ENCODE measurements at regions not wholly inside any gene's neighbourhood (a gene's known extent, or its start where the extent isn't known, plus 50 kb on each side); places are given as distances from the start of the nearest gene placed in this dataset.
"Not testable (repeated sequence)": the region's sequence is repeated elsewhere in the genome, so short reads cannot be mapped to it uniquely, and the experiment has no call there.

DNA sequence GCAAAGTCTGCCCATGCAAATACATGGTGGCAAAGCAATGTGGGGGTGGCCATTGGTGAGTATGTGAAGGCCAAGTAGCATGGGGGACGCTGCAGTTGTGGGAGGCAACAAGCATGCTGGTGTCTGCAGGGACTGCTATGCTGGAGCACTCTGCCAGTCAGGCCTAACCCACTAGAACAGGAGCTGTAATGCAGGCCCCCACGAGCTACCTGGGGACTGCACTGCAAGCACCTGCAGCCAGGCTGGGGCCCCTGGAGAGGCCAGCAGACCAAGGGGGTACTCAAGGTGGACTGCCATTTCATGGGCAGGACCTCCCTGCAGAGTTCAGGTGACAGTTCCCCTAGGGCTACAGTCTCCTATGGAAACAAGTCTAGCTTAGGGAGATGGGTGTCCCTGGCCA lies 183.8 kb upstream of the PDE4D start:
- no peak for DNase-seq (ENCODE audit: low read depth in 2 of 2)

DNA sequence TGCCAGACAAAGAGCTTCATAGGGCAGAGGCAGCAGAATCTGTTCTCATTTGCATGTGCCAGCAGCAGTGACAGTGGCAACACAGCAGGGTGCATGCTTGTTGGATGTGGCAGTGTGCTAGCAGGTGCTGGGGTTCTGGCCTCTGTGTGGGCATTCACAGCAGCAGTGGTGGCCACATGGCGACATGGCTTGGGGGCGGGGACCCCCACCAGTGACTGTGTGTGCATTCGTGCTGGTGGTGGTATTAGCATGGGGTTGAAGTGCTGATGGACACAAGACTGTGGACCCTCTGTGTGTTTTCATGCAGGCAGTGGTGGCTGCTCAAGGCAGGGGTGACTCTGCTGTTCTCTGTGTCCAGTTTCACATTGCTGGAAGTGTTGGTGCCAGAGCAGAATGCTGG lies 183.2 kb upstream of the PDE4D start:
- DNase-seq (ENCODE audit: low read depth in 2 of 2), result no peak

DNA sequence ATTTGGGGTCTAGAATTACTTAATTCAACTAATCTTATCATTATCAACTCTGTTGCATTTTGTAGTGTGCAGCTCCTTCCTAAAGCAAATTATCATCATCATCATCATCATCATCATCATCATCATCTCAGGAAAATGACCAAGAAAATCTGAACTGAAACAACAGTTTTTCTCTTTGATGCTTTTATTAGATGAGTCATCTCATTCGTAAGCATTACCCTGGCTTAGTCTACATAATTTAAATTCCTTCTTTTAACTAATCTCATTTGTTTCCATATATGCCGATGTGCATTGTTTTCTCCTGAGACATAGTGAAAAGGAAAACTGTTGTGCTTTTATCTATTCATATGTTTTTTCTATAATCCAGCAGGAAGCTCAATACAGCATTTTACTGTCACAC lies 173.0 kb upstream of the PDE4D start:
- no peak for DNase-seq (ENCODE audit: low read depth in 2 of 2)

DNA sequence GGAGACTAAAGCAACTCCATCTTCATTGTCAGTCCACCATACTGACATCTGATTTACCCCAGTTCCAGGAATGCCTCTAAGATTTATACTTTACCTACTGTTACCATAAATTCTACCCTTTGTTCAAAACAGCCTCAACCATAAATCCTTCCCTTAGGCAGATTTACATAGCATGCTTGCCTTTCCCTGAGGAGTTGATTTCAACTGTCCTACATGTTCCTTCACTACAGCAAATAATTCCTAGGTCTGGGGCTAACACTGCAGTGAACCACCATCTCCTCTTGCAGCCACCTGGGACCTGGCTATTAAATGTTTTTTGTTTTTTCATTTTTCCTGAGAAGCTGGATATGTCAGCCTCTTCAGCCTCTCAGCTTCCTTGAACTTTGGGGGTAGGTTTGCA lies 166.9 kb upstream of the PDE4D start:
- no peak for DNase-seq (ENCODE audit: low read depth in 2 of 2)

DNA sequence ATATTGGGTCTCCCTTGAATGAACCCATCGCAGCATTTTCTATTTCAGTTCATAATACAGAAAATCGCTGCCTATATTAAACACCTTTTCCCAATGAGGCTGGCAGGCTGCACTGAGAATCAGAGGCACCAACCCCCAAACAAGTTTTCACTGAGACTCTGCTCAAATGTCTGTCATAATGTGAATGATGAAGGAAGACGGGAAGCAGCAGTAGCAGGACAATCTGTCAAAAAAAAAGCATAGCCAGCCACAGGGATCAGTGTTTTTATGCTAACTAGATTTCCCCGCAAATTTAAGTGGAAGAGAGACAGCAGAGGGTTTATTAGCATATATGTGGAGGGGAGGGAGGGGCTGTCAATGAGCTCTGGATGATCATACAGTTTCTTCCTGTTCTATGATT lies 162.7 kb upstream of the PDE4D start:
- DNase-seq (ENCODE audit: low read depth in 2 of 2), result no peak

DNA sequence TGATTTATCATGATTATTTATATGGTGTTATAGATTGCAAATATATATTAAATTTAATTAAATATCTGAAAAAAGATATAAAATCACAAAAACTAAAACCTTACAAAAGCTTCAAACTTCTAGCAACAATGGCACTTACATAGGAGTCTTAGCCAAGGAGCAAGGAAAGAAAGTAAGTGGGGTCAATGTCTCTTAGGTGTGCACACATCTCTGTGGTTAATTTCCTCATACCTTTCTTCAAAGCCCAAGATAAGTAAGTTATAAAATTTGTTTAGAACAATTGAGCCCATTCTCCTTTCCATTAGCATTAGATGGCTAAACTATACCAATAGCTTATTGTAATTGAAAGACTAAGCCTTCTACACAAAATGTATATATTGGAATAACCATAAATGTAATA lies 161.6 kb upstream of the PDE4D start:
- no peak for DNase-seq (ENCODE audit: low read depth in 2 of 2)

DNA sequence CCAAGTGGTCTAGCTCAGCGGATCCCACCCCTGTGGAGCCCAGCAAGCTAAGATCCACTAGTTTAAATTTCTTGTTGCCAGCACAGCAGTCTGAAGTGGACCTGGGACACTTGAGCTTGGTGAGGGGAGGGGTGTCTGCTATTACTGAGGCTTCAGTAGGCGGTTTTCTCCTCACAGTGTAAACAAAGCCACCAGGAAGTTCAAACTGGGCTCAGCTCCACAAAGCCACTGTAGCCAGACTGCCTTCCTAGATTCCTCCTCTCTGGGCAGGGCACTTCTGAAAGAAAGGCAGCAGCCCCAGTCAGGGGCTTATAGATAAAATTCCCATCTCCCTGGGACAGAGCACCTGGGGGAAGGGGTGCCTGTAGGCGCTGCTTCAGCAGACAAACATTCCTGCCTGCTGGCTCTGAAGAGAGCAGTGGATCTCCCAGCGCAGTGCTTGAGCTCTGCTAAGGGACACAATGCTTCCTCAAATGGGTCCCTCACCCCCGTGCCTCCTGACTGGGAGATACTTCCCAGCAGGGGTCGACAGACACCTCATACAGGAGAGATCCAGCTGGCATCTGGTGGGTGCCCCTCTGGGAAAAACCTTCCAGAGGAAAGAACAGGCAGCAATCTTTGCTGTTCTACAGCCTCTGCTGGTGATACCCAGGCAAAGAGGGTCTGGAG lies 148.6 kb upstream of the PDE4D start:
- DNase-seq (ENCODE audit: low read depth in 2 of 2), result not testable (repeated sequence)

DNA sequence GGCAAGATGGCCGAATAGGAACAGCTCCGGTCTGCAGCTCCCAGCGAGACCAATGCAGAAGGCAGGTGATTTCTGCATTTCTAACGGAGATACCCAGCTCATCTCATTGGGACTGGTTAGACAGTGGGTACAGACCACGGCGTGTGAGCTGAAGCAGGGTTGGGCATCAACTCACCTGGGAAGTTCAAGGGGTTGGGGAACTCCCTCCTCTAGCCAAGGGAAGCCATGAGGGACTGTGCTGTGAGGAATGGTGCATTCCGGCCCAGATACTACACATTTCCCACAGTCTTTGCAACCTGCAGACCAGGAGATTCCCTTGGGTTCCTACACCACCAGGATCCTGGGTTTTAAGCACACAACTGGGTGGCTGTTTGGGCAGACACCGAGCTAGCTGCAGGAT lies 148.0 kb upstream of the PDE4D start:
- DNase-seq (ENCODE audit: low read depth in 2 of 2), result not testable (repeated sequence)

DNA sequence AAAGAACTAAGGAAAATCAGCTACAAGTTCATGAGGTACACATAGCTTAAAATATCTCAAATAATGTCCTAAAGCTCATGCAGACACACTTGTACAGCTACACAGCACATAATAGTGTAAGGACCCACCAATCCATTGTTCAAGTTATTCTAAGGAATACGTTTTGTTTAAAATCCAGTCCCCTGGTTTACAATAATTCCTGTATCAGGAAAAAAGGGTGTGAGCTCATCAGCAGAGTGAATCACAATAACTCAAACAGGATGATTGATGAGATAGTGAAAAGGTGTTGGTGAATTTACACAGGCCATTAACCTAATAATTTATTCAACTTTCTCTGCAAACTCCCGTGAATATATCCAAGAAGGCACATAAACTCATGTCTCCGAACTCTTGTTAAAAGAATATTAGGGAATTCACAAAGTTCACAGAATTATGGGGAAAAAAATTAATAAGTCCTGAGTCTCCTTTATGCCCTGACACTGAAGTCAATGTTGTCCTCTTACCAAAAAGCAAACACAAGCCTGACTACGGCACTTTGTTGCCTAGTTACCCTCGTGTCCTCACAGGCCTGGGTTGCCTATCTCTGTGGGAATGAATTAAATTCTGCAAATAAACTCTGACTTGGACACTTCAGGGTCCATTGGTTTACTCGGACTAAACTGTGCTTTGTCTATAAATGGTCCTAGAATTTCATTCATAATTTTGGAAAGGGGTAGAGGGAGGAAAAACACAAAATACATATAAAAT lies 142.8 kb upstream of the PDE4D start:
- no peak for DNase-seq (ENCODE audit: low read depth in 2 of 2)

DNA sequence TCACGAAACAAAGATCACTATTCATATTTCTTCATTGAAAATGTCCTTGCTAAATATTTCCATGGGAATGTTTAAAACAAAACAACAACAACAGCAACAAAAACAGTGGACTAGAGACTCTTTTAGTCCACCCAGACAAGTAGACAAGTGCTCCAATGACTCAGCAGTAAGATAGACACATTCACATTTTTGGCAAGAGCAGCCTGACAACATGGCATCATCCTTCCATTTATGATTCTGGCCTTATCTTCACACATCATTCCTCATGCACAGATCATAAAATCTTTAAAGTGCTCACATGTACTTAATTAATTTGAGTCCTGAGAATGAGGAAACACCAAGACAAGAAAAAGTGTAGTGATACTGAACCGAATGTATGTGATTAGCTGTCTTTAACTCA lies 132.6 kb upstream of the PDE4D start:
- no peak for DNase-seq (ENCODE audit: low read depth in 2 of 2)

DNA sequence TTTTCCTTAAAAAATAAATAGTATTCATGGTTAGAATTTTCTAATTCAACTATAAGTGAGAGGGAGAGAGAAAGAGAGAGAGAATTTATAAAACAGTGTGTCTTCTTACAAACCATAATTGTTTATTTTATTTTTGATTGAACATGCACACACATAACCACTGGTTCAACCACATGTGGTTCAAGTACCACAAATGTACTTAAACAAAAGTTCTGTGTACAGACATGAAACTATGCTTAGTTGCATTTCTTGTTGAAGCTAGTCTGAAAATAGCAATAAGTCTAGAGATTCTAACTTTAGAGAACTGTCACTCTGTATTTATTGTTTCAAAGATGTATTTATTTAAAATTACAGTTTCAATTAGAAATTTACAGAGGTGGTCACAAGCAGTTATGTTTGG lies 130.6 kb upstream of the PDE4D start:
- no peak for DNase-seq (ENCODE audit: low read depth in 2 of 2)

DNA sequence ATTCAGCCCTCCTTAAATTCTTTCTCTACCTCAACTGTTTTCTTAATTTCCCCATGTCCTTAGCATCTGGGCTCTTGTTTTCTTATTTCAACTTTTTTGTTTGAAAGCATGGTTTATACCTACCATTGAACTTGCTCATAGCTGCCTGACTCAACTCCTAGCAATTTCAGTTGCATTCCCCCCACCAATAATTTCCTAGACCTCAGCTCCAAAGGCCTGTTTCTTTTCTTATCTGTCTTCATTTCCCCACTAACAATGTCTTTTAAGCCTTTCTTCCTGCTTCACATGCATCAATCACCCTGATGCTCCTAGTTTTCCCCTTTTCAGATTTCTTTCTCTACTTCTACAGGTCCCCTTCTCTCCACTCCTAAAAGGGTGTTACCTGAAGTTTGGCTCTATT lies 129.7 kb upstream of the PDE4D start:
- no peak for DNase-seq (ENCODE audit: low read depth in 2 of 2)

DNA sequence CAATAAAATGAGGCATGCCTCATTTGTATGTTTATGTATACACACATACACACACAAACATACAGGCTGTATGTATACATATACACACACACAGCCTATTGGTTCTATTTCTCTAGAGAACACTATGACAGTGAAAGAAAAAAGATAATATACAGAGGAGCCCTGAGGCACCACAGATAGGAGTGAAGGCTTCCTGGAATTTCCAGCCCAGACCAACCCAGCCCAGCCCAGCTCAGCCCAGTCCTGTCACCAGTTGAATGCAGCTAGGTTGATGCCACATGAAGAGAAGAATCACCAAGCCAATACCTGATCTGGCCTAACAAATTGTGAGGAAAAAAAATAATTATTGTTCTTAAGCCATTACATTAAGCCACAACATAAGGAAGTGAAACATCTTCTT lies 126.9 kb upstream of the PDE4D start:
- DNase-seq (ENCODE audit: low read depth in 2 of 2), result no peak

DNA sequence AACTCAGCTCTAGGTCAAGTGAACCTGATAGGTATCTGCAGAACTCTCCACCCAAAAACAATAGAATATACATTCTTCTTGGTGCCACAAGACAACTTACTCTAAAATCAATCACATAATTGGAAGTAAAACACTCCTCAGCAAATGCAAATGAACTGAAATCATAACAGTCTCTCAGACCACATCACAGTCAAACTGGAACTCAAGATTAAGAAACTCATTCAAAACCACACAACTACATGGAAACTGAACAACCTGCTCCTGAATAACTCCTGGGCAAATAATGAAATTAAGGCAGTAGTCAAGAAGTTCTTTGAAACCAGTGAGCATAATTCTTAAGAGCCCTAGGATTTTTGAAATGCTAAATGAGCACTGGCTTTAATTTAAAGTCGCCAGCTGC lies 125.4 kb upstream of the PDE4D start:
- not testable (repeated sequence) for DNase-seq (ENCODE audit: low read depth in 2 of 2)

DNA sequence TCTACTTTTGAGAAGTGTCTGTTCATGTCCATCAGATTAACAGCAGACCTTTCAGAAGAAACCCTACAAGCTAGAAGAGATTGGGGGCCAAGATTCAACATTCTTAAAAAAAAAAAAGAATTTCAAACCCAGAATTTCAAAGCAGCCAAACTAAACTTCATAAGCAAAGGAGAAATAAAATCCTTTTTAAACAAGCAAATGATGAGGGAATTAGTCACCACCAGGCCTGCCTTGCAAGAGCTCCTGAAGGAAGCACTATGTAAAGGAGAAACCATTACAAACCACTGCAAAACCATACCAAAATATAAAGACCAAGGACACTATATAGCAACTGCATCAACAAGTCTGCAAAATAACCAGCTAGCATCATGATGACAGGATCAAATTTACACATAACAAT lies 124.6 kb upstream of the PDE4D start:
- DNase-seq (ENCODE audit: low read depth in 2 of 2), result no peak

DNA sequence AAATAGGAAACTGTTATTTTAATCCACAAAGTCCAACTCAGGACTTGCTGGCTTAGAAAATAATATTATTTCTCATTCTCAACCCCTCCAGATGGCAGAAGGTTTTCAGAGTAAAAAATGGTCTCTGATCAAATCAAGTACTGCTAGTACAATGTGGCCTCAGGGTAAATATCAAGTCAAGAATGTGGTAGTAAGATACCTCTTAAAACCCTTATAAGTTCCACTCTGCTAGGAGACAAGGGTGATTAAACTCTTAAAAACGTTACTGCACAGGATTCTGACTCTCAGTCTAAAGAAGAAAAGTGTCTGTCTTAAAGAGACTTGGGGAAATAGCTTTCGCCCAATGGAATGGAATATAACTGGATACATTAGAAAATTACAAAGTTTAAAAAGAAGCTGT lies 120.8 kb upstream of the PDE4D start:
- DNase-seq (ENCODE audit: low read depth in 2 of 2), result no peak

DNA sequence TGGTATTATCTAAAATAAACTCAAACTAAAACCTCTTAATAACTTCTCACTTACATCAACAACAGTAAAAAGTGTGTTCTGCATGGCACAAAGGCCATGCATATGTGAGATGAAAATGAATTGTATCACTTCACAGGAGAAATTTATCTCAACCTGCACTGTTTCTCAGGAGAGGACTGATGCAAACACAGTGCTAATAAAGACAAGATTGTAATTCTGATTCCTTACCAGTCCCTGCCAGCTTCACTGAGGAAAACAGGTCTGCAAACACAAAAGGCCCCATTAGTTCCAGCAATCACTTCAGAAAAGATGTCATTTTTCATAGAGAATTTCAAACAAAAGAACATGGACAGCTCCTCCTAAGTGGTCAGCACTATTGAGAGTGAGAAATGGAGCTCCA lies 117.3 kb upstream of the PDE4D start:
- DNase-seq (ENCODE audit: low read depth in 2 of 2), result no peak

DNA sequence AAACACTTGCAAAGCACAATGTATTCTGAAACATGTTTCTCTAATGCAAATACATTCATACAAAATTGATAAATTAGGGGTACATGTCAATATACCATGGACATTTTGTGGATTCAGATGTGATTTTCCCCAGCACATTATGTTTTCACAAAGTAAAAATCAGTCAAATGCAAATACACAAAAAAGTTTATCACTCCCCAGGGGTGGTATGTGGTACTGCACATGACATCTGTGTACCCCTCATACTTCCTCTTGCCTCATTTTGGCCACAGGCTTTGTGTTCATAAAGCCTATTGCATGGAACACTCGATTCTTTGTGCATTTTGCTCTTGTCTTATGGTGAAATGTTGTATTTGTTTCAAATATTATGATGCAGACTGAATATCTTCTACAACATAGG lies 116.8 kb upstream of the PDE4D start:
- DNase-seq (ENCODE audit: low read depth in 2 of 2), result no peak

DNA sequence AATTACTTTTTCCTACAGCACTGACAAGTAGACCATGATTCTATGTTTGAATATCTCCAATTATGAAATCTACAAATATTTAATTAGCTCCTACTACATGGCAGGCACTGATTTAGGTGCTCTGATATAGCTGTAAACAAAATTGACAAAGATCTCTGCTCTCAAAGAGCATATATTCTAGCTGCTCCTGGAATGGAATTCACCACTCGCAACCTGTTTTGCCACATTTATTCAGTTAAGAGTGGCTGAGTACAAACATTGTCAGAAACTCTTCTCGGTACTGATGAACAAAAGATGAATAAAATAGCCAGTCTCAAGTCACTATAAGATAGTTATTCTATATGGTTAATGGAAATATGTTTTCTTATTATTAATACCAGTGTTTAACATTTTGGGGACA lies 114.2 kb upstream of the PDE4D start:
- DNase-seq (ENCODE audit: low read depth in 2 of 2), result no peak

DNA sequence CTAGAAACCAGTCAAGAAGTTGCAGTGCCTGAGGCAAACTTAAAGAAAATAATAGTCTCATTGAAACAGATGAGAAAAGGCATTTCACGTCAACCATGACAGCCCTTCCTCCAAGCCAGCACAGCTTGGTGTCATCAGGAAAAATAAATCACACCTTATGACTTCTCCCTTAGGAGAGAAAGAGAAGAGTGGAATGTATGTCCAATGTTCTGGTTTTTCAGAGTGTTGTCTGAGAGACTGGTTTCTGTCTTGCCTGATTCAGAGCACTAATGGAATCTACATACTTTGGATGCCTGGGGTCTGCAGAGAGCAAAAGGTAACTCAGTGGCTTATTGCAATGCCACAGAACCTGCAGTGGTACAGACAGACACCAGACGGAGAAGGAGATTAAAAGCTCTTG lies 105.5 kb upstream of the PDE4D start:
- no peak for DNase-seq (ENCODE audit: low read depth in 2 of 2)

DNA sequence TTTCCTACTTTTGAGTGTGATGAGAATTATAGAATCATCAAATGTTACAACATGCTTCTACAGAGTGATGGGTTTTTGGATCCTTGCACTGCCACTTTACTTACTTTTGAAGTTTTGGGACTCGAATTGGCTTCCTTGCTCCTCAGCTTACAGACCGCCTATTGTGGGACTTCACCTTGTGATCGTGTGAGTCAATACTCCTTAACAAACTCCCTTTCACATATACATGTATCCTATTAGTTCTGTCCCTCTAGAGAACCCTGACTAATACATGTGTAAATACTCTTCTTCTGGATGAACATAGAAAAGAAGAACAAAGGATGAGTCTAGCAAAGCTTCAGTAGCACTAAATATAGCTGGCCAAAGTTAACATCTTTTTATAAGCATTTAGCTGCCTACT lies 98.7 kb upstream of the PDE4D start:
- DNase-seq (ENCODE audit: low read depth in 2 of 2), result no peak

DNA sequence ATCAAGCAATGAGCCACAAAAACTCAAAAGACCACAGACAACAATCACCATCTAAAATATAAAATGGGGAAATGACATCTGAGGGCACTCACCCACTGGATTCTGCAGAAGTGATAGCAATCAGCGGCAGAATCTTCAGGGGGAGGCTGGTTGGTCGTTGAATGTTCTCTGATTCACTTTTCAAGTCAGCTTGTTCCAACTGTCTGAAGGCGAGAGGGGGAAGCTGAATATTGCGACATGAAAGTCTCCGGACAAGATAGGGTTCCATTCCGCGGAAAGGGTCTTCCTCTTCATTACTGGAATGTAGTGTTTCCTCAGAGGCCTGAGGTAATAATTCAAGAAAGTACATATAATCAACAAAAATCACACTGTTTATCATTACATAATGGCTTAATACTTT lies 94.9 kb upstream of the PDE4D start:
- DNase-seq (ENCODE audit: low read depth in 2 of 2), result no peak

DNA sequence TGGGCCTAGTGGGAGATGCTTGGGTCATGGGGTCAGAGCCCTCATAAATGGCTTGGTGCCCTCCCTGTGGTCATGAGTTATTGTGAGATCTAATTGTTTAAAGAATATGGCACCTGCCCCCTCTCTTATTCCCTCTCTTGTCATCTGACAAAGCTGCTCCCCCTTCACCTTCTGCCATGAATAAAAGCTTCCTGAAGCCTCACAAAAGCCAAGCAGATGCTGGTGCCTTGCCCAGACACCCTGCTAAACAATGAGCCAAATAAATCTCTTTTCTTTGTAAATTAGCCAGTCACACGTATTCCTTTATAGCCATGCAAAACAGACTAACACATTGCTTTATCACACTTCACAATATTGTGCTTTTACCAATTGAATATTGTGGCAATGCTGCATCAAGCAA lies 82.8 kb upstream of the PDE4D start:
- no peak for DNase-seq (ENCODE audit: low read depth in 2 of 2)

DNA sequence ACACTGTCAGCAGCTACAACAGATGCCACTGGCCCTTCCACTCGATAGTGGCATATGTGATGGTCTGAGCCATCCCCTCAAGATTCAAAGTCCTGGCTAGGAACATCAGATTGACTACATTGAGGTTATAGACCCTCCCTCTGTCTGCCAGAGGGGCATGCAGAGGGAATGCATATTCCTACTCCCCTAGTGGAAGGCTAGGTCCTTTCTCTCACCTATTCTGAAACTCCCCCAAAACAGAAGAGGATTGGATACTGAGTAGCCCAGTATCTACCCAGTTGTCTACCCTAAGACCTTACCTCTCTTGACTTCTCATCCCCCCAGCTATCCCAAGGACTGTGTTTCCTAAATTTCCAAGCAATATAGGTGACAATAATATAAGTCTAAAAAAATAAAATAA lies 78.5 kb upstream of the PDE4D start:
- no peak for DNase-seq (ENCODE audit: low read depth in 2 of 2)

All from stimulated activated CD8-positive, alpha-beta memory T cell treated with anti-CD3 and anti-CD28 coated beads, Interleukin-15, amount 100 ng/mL, for 48 hours (primary cell).